Lung (tissue), 11 donors: ENCODE measurements at regions not wholly inside any gene's neighbourhood (a gene's known extent, or its start where the extent isn't known, plus 50 kb on each side); places are given as distances from the start of the nearest gene placed in this dataset.

ENCODE experiments used
- ATAC-seq: fragments of 200-7000 bp; cut with Tn5 transposase; one replicate; pipeline ENCODE4 v1.9.1; 2020; ENCODE audit warnings: moderate number of reproducible peaks; ENCODE audit not compliant: insufficient read depth, low FRiP score
- DNase-seq, 3 donors: peaks; one replicate each; pipeline ENCODE4 v3.0.0-alpha.2; 2013 to 2017
- H3K27ac ChIP-seq, 2 donors: one replicate each; pipeline ENCODE4 v1.5.1; 2013; ENCODE audit warnings: mild to moderate bottlenecking in 2 of 2, moderate library complexity in 2 of 2, control low read depth in 1 of 2, inconsistent platforms in 1 of 2, low read depth in 1 of 2, low read length in 1 of 2
- H3K27me3 ChIP-seq, 3 donors: one replicate each; pipeline ENCODE4 v1.5.1; 2013; ENCODE audit warnings: low read length in 2 of 3; ENCODE audit not compliant: control insufficient read depth in 3 of 3, insufficient read depth in 3 of 3
- H3K36me3 ChIP-seq, 4 donors: one replicate each; pipeline ENCODE4 v1.5.1; 2013; ENCODE audit warnings: low read length in 4 of 4, mild to moderate bottlenecking in 1 of 4, moderate library complexity in 1 of 4; ENCODE audit not compliant: control insufficient read depth in 4 of 4, insufficient read depth in 4 of 4
- H3K4me1 ChIP-seq, 5 donors: one replicate each; pipeline ENCODE4 v1.5.1; 2013; ENCODE audit warnings: low read length in 5 of 5, mild to moderate bottlenecking in 2 of 5, moderate library complexity in 1 of 5; ENCODE audit not compliant: control insufficient read depth in 5 of 5, insufficient read depth in 5 of 5
- H3K4me3 ChIP-seq: one replicate; pipeline ENCODE4 v1.5.1; 2013; ENCODE audit warnings: mild to moderate bottlenecking, control low read depth, moderate library complexity
- H3K9ac ChIP-seq, 2 donors: one replicate each; pipeline ENCODE4 v1.5.1; 2013; ENCODE audit warnings: low read length in 2 of 2, control low read depth in 1 of 2; ENCODE audit not compliant: insufficient read depth in 1 of 2
- H3K9me3 ChIP-seq, 4 donors: one replicate each; pipeline ENCODE4 v1.5.1; 2013; ENCODE audit warnings: low read length in 3 of 4, mild to moderate bottlenecking in 1 of 4, moderate library complexity in 1 of 4; ENCODE audit not compliant: control insufficient read depth in 4 of 4, insufficient read depth in 3 of 4
- CTCF ChIP-seq: IDR thresholded peaks from 2 replicates; pipeline ENCODE4 v1.5.1; 2012; ENCODE audit warnings: mild to moderate bottlenecking; ENCODE audit errors: control extremely low read depth, extremely low read depth
- WGBS, 2 donors: extraction: QIAGEN DNeasy Blood & Tissue Kit; methylation state at CpG; one replicate each; pipeline ENCODE4 v1.1.7; 2013; 5-methylcytosine and 5-hydroxymethylcytosine counted together
- donor health status: control.
- donor health status: control.
- donor health status: Bipolar disorder and iron deficiency.
- donor health status: healthy.
- donor health status: DM: yes; HTN: yes; CAD: no.

- Histone ChIP-seq H3K27me3 (no peaks in the 10 kb centered on the region), H3K4me3 (no peak overlapping the region), H3K4me1 (peaks cover 0 to 10% (median 0%) of the 10 kb centered on the region in 5 donors), H3K9me3 (no peaks in the 10 kb centered on the region), H3K27ac (no peak overlapping the region), H3K36me3 (no peaks in the 10 kb centered on the region), H3K9ac (no peak overlapping the region)
- ATAC-seq (no peak), DNase-seq (peak; percentile 15 to 77 (median 77))
- 41 to 46% methylated on average over 3 of the region's 3 CpGs for WGBS, 2 donors
- TF ChIP-seq CTCF: no peak
Measured at GRCh38 chr12:29039013-29039412, 110.1 kb upstream of the FAR2 start.

DNA sequence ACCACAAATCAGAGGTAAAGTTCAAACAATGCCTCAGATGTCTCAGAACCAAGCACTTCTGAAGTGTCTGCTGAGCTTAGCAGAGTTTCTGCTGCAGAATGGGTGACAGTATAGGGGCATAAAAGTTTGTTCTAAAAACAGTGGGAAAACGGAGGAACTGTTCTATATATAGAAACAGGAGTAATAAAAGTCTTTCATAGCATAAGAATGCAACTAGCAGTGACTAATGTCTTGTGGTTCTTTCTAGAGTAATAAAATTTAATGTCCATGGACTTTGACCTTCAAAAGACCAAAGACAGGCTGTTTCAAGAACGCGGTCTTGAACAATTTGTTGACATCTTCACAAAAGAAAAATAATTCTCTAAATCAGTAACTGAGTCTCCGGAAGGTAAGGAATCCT lies 107.5 kb upstream of the FAR2 start:
- no peak overlapping the region for H3K4me3 ChIP-seq
- no peaks in the 10 kb centered on the region for H3K27me3 ChIP-seq
- no peaks in the 10 kb centered on the region for H3K36me3 ChIP-seq
- TF ChIP-seq CTCF: no peak
- no peak for DNase-seq
- no peak overlapping the region for H3K9ac ChIP-seq
- peaks cover 0 to 10% (median 0%) of the 10 kb centered on the region in 5 donors for H3K4me1 ChIP-seq
- no peak overlapping the region for H3K27ac ChIP-seq
- ATAC-seq: no peak
- H3K9me3 ChIP-seq: no peaks in the 10 kb centered on the region
- 65 to 71% methylated on average over 4 of the region's 4 CpGs for WGBS, 2 donors

- Histone ChIP-seq H3K4me3 (no peak overlapping the region), H3K9me3 (no peaks in the 10 kb centered on the region), H3K9ac (no peak overlapping the region), H3K27me3 (no peaks in the 10 kb centered on the region), H3K36me3 (no peaks in the 10 kb centered on the region), H3K27ac (no peak overlapping the region), H3K4me1 (peaks cover 0 to 10% (median 0%) of the 10 kb centered on the region in 5 donors)
- ATAC-seq (no peak), DNase-seq (no peak)
- WGBS, 2 donors: 84 to 89% methylated on average over 1 of the region's 1 CpG
- TF ChIP-seq CTCF: no peak
Measured at GRCh38 chr12:29043069-29043468, 106.0 kb upstream of the FAR2 start.

DNA sequence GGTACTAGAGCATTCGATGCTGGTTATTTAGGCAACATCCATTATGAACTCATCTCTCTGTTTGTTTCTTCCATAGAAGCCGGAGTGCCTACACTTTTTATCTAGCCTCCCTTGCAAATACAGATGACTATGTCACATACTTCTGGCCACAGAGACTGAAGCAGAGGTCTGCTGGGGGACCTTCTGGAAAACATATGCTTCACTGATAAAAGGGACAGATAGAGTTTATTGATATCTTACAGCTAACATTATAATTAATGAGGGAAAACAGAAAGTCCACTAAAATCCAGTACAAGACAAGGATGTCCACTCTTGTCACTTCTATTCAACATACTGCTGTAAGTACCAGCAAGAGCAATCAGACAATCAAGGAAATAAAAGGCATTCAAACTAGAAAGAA lies 104.3 kb upstream of the FAR2 start:
- H3K4me3 ChIP-seq: no peak overlapping the region

More for the DNA sequence above, 104.3 kb upstream of the FAR2 start:
- no peaks in the 10 kb centered on the region for H3K36me3 ChIP-seq
- WGBS, 2 donors: 1 to 48% methylated on average over 2 of the region's 2 CpGs
- ATAC-seq: no peak
- no peaks in the 10 kb centered on the region for H3K9me3 ChIP-seq
- H3K27me3 ChIP-seq: no peaks in the 10 kb centered on the region
- H3K9ac ChIP-seq: no peak overlapping the region
- DNase-seq: no peak
- peaks cover 0 to under 1% (median 0%) of the 10 kb centered on the region in 5 donors for H3K4me1 ChIP-seq
- no peak overlapping the region for H3K27ac ChIP-seq
- no peak for TF ChIP-seq CTCF
